HL-60 (cell line): ENCODE measurements at regions not wholly inside any gene's neighbourhood (a gene's known extent, or its start where the extent isn't known, plus 50 kb on each side); places are given as distances from the start of the nearest gene placed in this dataset.
A peak's percentile ranks its signal among the peaks of the same experiment; 100 is the strongest.

ENCODE experiments used
- DNase-seq, 2 experiments: peaks; one replicate each; pipeline ENCODE4 v3.0.0-alpha.2; 2010 to 2020; ENCODE audit warnings: low read depth in 1 of 2, low spot score in 1 of 2
- H3K27ac ChIP-seq: fragments of 250-450 bp; sonication (Bioruptor Pico); replicated peaks from 2 replicates; pipeline ENCODE4 v1.5.1; 2020; ENCODE audit warnings: mild to moderate bottlenecking, moderate library complexity
- H3K27me3 ChIP-seq: fragments of 250-450 bp; sonication (Bioruptor Pico); 2 replicates; pipeline ENCODE4 v1.5.1; 2021; ENCODE audit warnings: mild to moderate bottlenecking, moderate library complexity; ENCODE audit not compliant: insufficient read depth, poor library complexity, severe bottlenecking
- H3K4me3 ChIP-seq: replicated peaks from 2 replicates; pipeline ENCODE4 v1.5.1; 2011; ENCODE audit warnings: mild to moderate bottlenecking, control low read depth, low read length; ENCODE audit not compliant: insufficient read depth
- GABPA ChIP-seq: IDR thresholded peaks from 2 replicates; pipeline ENCODE4 v1.6.1; 2012; ENCODE audit warnings: low read depth
- POLR2AphosphoS5 ChIP-seq: IDR thresholded peaks from 2 replicates; pipeline ENCODE4 v1.6.1; 2012; ENCODE audit warnings: low read depth
- REST ChIP-seq: IDR thresholded peaks from 2 replicates; pipeline ENCODE4 v1.6.1; 2012; ENCODE audit warnings: low read depth; ENCODE audit not compliant: insufficient replicate concordance
- SPI1 ChIP-seq: IDR thresholded peaks from 2 replicates; pipeline ENCODE4 v1.6.1; 2012; ENCODE audit warnings: low read depth, mild to moderate bottlenecking, borderline replicate concordance
- TF ChIP-seq, protein P1 (sequence below): IDR thresholded peaks from one replicate; pipeline ENCODE4 v1.5.1; 2011; ENCODE audit warnings: low read length, control low read depth, inconsistent platforms; ENCODE audit not compliant: insufficient read depth

GRCh38 chr20:50417023-50417329 is 93.2 kb upstream of the PTPN1 start:
- H3K4me3 ChIP-seq = no peak overlapping the region
- DNase-seq = no peak
- no peaks in the 10 kb centered on the region for H3K27me3 ChIP-seq
- no peak overlapping the region for H3K27ac ChIP-seq
- TF ChIP-seq REST (no peak), SPI1 (no peak)

- TF ChIP-seq GABPA = no peak
- no peak for TF ChIP-seq POLR2AphosphoS5
- peak; percentile 93 for TF ChIP-seq REST
- TF ChIP-seq, protein P1, sequence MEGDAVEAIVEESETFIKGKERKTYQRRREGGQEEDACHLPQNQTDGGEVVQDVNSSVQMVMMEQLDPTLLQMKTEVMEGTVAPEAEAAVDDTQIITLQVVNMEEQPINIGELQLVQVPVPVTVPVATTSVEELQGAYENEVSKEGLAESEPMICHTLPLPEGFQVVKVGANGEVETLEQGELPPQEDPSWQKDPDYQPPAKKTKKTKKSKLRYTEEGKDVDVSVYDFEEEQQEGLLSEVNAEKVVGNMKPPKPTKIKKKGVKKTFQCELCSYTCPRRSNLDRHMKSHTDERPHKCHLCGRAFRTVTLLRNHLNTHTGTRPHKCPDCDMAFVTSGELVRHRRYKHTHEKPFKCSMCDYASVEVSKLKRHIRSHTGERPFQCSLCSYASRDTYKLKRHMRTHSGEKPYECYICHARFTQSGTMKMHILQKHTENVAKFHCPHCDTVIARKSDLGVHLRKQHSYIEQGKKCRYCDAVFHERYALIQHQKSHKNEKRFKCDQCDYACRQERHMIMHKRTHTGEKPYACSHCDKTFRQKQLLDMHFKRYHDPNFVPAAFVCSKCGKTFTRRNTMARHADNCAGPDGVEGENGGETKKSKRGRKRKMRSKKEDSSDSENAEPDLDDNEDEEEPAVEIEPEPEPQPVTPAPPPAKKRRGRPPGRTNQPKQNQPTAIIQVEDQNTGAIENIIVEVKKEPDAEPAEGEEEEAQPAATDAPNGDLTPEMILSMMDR = no peak
- TF ChIP-seq SPI1 = no peak
- H3K27me3 ChIP-seq = no peaks in the 10 kb centered on the region
- no peak overlapping the region for H3K4me3 ChIP-seq
- no peak overlapping the region for H3K27ac ChIP-seq
- no peak for DNase-seq
Observed at GRCh38 chr20:50417484-50418235, 92.5 kb upstream of the PTPN1 start.

DNA sequence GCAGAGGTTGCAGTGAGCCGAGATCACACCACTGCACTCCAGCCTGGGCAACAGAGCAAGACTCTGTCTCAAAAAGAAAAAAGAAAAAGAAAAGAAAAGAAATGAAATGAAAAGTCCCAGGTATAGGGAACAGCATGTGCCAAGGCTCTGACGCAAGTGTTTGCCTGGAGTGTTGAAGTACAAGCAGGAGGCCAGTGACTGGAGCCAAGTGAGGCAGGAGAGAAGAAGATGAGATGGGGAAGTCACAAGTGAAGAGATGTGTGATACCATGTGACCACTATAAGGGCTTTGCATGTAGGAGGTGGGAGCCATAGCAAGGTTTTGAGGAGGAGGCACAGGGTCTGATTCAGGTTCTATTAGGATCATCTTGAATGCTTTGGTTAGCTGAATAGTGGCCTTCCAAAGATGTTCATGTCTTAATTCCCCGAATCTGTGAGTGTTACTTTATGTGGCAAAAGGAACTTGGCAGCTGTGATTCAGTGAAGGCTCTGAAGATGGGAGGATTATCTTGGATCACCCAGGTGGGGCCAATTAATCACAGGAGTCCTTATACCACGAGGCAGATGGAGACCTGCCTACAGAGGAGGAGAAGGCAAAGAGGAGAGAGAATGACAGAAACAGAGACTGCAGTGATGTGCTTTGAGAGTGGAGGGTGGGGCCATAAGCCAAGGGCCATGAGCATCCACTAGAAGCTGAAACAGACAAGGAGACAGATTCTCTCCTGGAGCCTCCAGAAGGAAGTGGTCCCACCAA is 91.1 kb upstream of the PTPN1 start:
- TF ChIP-seq GABPA (no peak), POLR2AphosphoS5 (no peak), REST (no peak), SPI1 (no peak)
- TF ChIP-seq, protein P1 = no peak
- DNase-seq = peak in 1 of 2 experiments; percentile 37
- no peak overlapping the region for H3K27ac ChIP-seq
- H3K4me3 ChIP-seq = no peak overlapping the region
- no peaks in the 10 kb centered on the region for H3K27me3 ChIP-seq
